Glomerular visceral epithelial cell (primary cell): ENCODE measurements at regions not wholly inside any gene's neighbourhood (a gene's known extent, or its start where the extent isn't known, plus 50 kb on each side); places are given as distances from the start of the nearest gene placed in this dataset.
"Not testable (repeated sequence)": the region's sequence is repeated elsewhere in the genome, so short reads cannot be mapped to it uniquely, and the experiment has no call there.

Experiments used
- DNase-seq: peaks from one replicate; pipeline ENCODE4 v3.0.0-alpha.2; 2016; ENCODE audit errors: extremely low spot score

DNA sequence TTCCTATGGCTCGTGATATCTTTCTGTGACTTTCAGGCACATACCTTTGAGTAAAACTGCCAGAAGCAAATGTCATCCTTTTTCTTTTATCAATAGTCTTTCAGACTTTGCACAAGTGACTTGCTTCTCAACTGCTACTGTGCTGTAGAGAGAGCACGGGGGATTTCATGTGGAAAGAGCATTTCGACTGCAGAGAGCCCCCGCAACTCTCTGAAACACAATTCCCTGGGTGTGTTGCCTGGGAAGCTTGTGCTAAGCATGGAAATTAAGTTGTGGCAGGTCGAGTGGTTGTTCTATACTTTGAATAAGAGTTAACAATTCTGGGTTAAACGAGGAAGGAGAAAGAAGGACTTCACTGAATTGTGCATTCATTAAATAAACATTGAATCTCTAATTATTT lies 659.1 kb downstream of the TDRD15 start:
- no peak for DNase-seq

DNA sequence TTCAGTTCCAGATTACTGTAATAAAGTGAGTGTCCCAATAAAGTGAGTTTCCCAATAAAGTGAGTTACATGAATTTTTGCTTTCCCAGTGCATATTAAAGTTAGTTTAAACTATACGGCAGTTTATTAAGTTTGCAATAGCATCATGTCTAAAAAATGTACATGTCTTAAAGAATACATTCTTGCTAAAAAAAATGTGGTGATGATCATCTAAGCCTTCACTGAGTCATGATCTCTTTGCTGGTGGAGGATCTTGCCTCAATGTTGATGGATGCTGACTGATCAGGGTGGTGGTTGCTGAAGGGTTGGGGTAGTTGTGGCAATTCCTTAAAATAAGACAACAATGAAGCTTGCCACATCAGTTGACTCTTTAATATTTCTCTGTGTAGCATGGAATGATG lies 664.2 kb downstream of the TDRD15 start:
- DNase-seq, result no peak

DNA sequence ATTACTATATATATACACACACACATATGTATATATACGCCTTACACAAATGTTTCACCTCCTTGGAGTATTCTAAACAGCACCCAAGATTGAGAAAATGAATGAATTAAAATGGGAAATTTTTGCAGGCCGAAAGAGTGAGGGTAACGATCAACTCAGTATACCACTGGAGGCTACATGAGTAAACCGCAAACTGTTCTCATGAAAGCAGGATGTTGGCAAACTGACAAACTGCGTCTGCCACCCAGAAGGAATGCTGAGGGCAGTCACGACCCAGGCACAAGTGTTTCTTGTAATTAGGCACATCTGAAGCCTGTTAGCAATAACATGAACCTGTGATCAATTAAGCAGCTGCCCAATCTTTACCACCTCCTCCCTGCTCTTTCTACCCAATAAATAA lies 666.5 kb downstream of the TDRD15 start:
- DNase-seq, result not testable (repeated sequence)

DNA sequence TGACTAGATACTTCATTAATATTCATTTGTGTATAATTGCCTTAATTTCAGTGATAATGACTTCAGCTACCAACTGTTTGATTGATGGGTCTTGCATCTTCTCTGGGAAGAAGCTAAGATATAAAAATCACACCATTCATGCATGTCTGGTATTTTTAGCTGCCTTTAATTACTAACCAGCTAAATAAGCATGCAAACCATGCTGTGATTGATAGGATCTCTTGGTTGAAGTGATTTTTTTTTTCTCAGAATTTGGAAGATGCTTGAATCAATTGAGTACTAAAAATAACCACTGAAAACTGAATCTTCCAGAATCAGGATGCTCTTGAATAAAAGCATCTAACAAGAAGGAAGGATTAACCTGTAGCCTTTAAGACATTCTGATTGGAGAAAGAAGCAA lies 668.8 kb downstream of the TDRD15 start:
- no peak for DNase-seq

DNA sequence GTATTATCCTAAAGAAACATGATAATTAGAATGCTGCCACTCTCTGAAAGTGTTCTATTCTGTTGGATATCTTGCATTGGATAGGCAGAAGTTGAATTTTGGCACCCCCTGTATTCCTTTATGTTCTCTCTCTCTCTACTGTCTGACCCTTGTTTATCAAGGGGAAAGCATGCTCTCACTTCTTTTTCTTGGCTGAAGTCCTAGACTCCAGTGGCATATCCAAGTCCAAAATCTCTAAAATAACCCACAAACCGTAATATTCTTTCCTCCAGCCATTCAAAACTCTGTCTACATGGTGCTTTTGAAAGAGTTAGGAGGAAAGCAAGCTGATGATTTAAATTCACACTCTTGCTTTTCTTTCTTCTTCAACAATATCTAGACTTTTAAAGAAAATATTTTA lies 669.7 kb downstream of the TDRD15 start:
- DNase-seq, result no peak

DNA sequence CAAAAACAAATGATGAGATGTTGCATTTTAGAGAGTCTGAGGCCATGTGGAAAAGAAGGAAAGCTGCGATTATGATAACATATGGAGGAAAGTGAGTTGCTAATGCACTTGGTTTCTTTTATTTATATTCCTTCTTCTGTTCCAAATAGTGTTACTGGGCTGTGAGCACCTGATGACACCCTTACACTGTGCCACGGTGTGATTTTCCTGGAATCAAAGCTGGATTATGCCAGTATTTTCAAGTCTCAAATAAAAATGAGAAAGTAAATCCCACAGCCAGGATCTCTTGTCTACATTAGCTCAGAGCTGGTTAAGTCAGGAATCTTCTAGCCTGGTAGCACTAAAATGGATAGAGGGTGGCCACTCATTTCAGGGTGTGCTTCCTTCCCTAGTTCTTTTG lies 670.8 kb downstream of the TDRD15 start:
- DNase-seq, result no peak

DNA sequence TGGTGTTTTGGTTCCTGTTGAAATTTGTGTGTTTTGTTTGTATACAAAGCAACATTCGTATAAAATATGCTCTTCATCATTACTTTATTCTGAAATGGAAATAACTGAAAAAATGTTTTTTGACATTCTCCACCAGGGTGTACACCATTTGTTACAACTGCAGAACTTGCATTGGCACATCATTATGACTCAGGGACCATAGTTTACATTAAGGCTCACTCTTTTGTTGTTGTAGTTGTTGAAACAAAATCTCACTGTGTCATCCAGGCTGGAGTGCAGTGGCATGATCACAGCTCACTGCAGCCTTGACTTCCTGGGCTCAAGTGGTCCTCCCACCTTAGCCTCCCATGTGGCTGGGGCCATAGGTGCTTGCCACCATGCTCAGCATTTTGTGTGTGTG lies 676.6 kb downstream of the TDRD15 start:
- no peak for DNase-seq

DNA sequence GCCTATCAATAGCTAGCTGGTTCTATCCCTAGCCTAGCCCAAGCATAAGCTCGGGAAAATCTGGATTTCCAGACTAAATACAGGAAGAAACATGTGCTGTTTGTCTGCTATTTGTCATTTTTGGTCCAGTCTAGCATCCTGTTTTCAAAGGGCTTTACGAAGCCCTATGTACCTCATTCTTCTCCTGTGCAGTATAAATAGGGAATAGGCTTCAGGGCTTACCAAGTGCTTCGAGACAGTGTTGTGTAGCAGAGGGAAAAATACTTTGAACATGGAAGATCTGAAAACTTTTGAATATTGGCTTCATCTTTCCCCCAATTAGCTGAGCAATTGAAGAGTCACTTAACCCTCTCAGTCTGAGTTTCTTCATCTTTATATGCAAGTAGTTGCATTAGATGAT lies 679.8 kb downstream of the TDRD15 start:
- DNase-seq, result no peak

DNA sequence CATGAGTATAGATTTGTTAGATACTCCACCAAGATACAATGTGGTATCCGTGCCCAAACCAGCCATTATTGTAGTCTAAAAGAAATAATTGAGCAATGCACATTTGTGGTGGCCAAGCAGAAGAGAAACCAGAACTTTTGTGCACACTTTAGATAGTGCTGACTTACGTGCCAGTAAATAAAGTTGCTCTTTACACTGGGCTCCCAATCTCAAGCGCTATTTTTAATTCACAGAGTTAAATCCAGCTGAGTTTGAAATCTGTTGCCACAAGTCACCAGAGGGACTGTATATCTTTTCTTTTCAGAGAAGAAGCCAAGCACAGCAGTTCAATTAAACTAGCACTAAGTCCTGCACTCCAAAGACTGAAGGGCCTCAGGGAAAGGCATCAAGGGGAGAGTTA lies 680.4 kb downstream of the TDRD15 start:
- no peak for DNase-seq

DNA sequence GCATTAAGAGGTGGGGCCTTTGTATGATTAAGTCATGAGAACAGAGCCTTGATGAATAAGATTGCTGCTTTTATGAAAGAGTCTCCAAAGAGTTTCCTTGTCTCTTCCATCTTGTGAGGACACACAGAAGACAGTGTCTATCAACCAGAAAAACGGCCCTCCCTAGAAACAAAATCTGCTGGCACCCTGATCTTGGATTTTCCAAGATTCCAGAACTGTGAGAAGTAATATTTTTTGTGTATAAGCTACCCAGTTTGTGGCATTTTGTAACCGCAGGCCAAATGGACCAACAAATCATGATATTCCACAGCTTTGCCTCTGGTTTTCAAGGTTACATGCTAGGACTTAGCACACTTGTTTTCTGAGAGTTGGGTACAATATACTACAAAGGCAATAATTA lies 687.8 kb downstream of the TDRD15 start:
- no peak for DNase-seq

DNA sequence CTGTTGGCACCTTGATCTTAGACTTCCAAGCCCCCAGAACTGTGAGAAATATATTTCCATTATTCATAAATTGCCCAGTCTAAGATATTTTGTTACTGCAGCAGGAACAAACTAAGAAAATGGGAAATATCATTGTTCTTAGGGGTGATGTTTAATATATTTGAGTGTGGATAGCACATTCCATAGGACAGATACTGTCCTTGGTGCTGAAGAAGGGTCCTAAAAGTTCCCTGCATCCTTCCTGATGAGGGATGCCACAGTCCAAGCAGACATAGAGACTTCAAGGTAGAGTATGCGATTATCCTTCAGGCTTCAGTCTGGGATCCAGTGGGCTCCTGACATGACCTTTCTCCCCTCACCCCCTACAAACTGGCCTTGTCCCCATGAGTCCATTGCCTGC lies 689.0 kb downstream of the TDRD15 start:
- DNase-seq, result no peak

DNA sequence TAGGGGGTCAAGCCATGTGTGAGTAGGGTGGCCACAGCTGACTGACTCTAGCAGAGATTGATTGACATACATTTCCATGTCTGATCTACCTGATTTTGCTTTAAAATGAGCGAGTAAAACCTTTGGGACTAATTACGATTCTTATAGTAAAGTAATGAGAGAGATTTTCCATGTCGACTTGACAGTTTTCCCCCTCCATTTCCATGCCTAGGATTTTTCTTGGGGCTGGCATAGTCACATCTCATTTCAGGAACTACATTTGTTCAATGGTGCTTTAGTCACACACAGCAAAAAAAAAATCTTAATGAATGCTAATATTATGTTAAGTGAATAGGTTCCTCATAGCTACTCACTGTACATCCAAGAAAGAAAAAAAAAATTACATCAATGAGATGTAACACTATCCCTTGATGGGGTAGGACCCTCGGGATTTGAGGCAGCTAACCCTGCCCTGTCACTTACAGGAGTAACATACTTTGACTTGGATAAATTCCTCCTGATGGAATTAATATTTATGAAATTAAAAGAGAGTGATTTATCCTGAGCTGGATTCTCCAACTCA lies 690.9 kb downstream of the TDRD15 start:
- no peak for DNase-seq

DNA sequence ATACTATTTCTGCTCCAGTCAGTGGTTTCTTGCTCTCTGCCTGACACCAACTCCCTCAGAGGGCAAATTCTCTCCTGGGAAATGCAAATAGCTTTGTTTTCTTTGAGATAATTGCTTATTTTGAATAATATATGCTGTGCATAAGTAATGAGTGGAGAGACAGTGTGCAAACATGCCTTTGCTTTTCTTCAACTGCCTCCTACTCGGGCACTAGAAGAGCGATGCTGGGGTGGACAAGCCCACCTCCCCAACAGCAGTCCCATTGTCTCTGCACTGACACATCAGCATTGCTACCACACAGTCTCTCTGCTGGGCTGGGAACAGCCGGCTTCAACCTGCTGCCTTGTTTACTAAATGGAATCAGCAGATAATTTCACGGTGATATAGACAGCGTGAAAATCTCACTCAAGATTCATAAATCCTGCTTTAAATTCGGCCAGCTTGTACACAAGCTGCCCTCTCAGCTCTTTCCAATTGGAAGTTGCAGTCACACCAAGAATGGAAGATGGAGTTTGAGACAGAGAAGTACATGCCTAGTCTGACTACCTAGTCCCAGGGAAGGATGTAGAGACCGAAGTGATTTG lies 694.5 kb downstream of the TDRD15 start:
- no peak for DNase-seq

DNA sequence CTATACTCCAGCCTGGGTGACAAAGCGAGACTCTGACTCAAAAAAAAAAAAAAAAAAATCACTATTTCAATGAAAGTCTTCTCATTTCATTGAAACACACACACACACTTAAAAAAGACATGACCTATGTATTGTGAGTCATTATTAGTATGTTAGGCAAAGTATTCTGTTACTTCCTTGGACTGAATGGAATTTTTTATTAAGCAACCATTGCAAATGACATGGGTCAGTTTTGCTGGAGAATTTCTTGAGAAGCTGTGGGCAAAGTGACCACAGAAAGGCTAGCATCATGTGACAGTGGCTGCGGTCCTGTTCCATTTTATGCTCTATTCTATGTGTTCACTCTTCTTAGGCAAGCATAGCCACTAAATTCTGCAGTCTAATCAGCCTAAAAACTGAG lies 695.7 kb downstream of the TDRD15 start:
- no peak for DNase-seq

DNA sequence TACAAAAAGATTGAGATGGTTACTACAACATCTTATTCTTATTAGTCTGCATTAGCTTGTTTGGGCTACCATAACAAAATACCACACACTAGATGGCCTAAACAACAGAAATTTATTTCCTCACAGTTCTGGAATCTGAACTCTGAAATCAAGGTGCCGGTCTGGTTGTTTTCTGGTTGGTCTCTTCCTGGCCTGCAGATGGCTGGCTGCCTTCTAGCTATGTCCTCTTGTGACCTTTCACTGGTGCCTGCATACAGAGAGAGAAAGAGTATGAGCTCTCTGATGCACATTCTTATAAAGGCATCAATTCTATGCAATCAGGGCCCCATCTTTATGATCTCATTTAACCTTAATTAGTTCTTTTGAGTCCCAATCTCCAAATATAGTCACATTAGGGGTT lies 696.5 kb downstream of the TDRD15 start:
- DNase-seq, result no peak

DNA sequence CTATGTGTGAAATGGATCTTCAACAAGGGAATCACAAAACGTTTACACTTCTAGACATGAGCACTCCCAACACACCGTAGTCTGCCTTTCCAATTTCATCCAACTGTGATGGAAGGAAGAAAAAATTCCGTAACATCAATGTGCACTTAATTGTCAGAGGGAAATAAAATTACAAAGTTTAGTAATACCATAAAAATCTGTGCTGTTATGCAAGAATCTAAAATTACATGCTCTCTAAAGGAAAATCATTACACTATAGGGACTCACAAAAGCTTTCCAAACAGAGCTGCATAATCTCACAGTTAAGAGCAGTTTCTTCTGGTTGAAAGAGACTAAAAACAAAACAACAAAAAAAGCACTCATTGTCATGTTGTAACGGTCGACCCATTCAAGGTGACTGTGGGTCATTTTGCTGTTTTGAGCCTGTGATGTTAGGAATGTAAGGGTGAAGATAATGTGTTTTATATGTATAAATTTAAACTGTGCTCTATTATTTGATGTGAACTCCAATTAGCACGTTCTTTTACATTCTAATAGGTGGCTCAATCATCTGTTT lies 698.0 kb downstream of the TDRD15 start:
- DNase-seq, result no peak

DNA sequence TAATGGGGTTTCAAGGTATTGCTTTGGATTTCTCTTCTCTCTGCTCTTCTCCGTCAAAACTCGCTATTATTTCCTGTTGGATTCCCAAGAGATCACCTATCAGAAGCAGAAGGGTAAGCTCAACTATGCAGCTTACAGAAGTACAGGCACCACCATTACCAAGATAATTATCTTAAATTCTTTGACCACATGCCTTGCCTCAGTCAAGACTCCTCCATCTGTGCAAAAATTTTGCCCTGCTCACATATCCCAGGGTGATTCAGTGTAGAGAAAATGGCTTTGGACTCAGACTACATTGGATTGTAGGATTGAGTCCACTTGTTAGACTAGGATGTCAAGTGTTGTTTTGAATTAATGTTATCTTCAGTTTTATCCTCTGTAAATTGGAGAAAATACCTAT lies 698.7 kb downstream of the TDRD15 start:
- DNase-seq, result no peak

DNA sequence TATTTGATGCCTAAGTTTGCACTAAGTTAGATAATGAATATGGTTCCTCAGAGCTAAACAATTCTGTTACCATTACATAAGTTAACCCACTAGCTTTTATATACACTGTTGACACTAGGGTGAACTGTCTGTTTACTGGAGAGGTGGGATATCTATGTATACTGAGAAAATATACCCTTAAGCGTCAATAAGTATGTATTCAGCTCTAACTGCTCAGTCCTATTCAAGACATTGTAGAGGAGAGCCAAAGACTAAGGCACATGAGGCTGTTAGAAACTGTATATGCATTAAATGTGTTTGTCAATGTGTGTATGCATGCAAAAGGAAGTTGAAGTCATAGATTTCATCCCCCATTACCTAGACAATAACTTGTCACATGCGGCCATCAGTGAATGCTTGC lies 710.0 kb downstream of the TDRD15 start:
- no peak for DNase-seq

DNA sequence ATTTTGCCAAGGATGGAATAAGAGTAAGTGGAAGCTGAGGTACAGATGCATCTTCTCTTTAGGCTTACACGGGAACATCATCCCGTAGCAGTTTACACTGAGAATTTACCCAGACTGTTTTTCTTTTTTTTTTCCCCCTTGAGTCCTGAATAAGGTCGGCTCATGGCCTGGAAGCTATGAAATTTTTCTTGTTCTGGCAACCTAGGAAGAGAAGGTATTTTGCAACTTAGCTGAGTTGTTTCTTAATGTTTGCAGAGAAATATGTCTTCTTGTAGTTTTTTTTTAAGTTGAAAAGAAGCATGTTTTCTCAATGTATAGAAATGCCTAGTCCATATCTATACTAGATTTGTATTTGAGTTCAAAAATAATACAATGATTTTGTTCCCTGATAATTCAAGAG lies 712.5 kb downstream of the TDRD15 start:
- no peak for DNase-seq

DNA sequence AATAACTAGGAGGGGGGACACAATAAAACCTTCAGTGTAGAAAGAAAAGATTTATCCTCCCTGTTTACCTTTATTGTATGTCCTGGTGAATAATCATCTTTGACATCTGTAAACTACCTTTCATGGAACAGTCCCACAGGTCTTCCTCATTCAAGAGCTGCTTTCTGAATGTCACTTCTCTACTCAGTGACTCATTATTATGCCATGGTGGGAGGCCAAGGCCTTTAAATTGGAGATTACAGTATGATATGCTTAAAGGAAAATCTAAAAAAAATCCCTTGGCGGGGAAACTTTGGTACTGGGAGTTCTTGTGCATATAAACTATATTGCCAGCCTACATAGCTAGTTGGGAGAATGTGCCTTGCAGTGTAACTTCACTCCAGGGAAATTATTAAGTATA lies 713.0 kb downstream of the TDRD15 start:
- DNase-seq, result no peak

DNA sequence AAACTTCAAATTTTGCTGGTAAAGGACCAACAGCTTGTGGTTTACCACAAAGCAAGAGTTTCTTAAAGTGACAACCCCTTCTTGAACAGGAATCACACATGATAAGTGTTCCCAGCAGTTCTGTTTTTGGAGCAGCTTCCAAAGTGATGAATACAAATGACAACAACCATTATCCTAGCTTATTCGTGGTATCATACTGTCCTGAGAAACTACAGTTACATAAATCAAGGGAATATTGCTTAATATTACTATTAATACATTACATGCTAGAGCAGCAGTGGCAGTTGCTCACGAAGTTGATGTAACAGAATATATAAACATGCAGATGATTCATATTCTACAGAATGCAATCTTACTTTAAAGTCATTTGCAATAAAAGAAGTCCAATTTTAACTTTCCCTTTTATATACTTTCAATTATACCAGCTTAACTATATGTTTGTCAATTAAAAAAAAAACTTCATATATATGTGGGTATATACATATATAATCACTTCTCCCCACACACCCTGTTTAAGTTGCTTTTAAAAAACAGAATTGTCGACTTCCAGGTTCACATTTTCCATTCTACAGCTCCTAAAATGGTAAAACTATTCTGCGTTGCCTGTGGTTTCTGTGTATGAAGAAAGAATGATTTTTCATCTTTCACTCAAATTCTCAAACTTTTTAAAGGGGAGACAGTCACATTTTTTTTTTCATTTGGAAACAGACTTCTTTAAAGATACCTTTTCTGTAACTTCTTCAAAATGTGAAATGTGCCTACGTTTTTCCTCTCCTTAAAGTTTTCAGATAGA lies 713.6 kb downstream of the TDRD15 start:
- DNase-seq, result no peak

DNA sequence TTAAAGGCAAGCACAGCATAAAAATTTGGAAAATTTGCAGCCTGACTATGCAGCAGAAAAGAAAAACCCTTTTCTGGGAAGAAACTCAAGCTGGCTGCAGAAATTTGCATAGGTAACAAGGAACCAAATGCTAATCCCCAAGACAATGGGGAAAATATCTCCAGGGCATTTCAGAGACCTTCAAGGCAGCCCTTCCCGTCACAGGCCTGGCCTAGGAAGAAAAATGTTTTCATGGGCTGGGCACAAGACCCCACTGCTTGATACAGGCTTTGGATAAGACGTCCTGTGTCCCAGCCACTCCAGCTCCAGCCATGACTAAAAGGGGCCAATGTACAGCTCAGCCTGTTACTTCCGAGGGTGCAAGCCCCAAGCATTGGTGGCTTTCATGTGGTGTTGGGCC lies 717.6 kb downstream of the TDRD15 start:
- no peak for DNase-seq

DNA sequence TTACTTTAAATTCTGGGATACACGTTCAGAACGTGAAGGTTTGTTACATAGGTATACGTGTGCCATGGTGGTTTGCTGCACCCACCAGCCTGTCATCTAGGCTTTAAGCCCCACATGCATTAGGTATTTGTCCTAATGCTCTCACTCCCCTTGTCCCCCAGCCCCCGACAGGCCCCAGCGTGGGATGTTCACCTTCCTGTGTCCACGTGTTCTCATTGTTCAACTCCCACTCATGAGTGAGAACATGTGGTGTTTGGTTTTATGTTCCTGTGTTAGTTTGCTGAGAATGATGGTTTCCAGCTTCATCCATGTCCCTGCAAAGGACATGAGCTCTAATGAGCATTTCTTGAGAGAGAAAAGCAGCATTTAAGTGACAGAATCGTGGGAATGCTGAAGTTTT lies 726.6 kb downstream of the TDRD15 start:
- DNase-seq, result not testable (repeated sequence)
